Prostate gland (tissue), 2 donors: ENCODE measurements at regions not wholly inside any gene's neighbourhood (a gene's known extent, or its start where the extent isn't known, plus 50 kb on each side); places are given as distances from the start of the nearest gene placed in this dataset.

Source experiments
- CTCF ChIP-seq, 4 experiments: fragments of 200-600 bp in 2 of 4; fragments of 450-650 bp in 2 of 4; sonication (generic) in 2 of 4; IDR thresholded peaks; 1 replicate in 3 of 4; 2 replicates in 1 of 4; pipeline ENCODE4 v1.5.1; 2016 to 2019; ENCODE audit warnings: antibody characterized with exemption in 4 of 4, mild to moderate bottlenecking in 2 of 4, moderate library complexity in 2 of 4
- POLR2A ChIP-seq: fragments of 450-650 bp; IDR thresholded peaks from one replicate; pipeline ENCODE4 v1.6.1; 2016; ENCODE audit warnings: antibody characterized with exemption, mild to moderate bottlenecking
- POLR2AphosphoS5 ChIP-seq: sonication (generic); formaldehyde crosslinking; IDR thresholded peaks from one replicate; pipeline ENCODE4 v1.6.1; 2017; ENCODE audit warnings: antibody characterized with exemption

GRCh38 chr3:177318559-177318958 lies 121.3 kb upstream of the TBL1XR1 start:
- no peak for TF ChIP-seq CTCF (IDR thresholded peaks at IDR 0.05)
- TF ChIP-seq POLR2AphosphoS5 = no peak
- TF ChIP-seq POLR2A = no peak
